ENCODE measurements at regions not wholly inside any gene's neighbourhood (a gene's known extent, or its start where the extent isn't known, plus 50 kb on each side); places are given as distances from the start of the nearest gene placed in this dataset.

DNA sequence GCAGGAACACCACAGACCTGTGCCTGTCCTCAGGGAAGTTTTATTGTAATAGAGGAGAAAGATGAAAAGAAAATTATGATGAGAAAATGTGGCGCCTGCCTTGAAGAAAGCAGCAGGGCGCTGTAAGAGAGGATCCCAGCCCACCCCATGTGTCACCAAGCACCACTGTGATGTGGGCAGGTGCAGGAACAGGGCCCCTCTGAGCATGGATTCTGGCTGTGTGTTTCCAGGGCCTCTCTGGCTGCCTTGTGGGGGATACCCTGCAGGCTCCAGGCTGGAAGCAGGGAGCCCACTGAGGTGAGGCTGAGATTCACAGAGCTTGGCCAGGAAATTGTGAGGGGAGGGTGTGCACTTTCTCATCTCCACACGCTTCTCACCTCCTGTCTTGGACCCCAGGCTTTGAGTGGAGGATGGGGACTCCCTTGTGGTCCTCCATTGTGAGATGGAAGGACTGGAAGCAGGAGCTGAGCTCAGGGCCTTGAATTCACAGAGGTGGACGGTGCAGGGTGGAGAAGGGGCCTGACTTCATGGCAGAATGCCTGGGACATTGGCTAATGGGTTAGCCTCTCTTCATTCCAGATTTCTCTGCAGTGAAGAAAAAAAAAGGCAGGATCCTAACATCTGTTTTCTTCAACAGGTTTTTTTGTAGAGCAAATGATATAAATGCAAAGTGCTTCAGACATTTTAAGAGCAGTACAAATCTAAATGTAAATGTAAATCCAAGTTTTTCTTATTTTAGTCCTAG lies 246.6 kb upstream of the B3GAT1 start:
- no peak for TF ChIP-seq CTCF (conservative IDR thresholded peaks at IDR 0.05 in 1 of 2, IDR thresholded peaks at IDR 0.05 in 1 of 2; ENCODE audit: low read depth in 1 of 2, low read length in 2 of 2)
- TF ChIP-seq EZH2 (IDR thresholded peaks at IDR 0.05; ENCODE audit: low read length, missing control alignments): no peak
